Activated T-cell treated with anti-CD3 and anti-CD28 coated beads, Interleukin-2, amount 50 U/mL, for 24 hours (primary cell): ENCODE measurements at regions not wholly inside any gene's neighbourhood (a gene's known extent, or its start where the extent isn't known, plus 50 kb on each side); places are given as distances from the start of the nearest gene placed in this dataset.

ENCODE experiments used
- DNase-seq: peaks from one replicate; pipeline ENCODE4 v3.0.0-alpha.2; 2020
- H3K27ac Mint-ChIP-seq: 2 replicates; pipeline ENCODE4 v1.8.0; 2020; ENCODE audit warnings: mild to moderate bottlenecking, mixed read lengths
- H3K27me3 Mint-ChIP-seq: 2 replicates; pipeline ENCODE4 v1.8.0; 2020; ENCODE audit warnings: mixed read lengths
- H3K36me3 Mint-ChIP-seq: 2 replicates; pipeline ENCODE4 v1.8.0; 2020; ENCODE audit warnings: low read depth, mixed read lengths
- H3K4me1 Mint-ChIP-seq: 2 replicates; pipeline ENCODE4 v1.8.0; 2020; ENCODE audit warnings: low read depth, mixed read lengths
- H3K4me3 Mint-ChIP-seq: 2 replicates; pipeline ENCODE4 v1.8.0; 2020; ENCODE audit warnings: mild to moderate bottlenecking, moderate library complexity, mixed read lengths
- H3K9me3 Mint-ChIP-seq: 2 replicates; pipeline ENCODE4 v1.8.0; 2020; ENCODE audit warnings: mixed read lengths

DNA sequence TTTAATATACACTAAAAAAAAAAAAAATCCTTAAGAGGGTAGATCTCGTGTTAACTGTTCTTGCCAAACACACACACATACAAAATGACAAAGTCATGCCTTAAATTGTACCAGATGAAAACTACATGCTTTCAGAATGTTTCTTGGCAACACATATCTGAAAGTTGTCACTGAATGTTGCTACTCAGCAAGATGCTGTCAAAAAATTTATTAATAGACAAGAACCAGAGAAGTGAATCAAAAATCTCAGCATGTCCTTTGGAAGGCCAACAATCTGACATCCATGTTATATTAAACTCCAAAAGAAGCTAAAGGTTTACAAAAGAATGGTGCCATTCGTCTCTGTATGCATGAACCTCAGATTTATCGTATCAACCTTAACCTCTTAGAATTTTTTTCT lies 1746.2 kb upstream of the PRR20A start:
- no peaks in the 10 kb centered on the region for H3K4me1 Mint-ChIP-seq
- no peak overlapping the region for H3K4me3 Mint-ChIP-seq
- H3K27me3 Mint-ChIP-seq = no peaks in the 10 kb centered on the region

GRCh38 chr13:55402870-55403269 lies 1737.8 kb upstream of the PRR20A start:
- no peak for DNase-seq
- H3K27ac Mint-ChIP-seq = no peak overlapping the region
- no peaks in the 10 kb centered on the region for H3K4me1 Mint-ChIP-seq
- peaks cover 10% of the 10 kb centered on the region for H3K9me3 Mint-ChIP-seq
- no peak overlapping the region for H3K4me3 Mint-ChIP-seq
- H3K27me3 Mint-ChIP-seq = no peaks in the 10 kb centered on the region
- H3K36me3 Mint-ChIP-seq = no peaks in the 10 kb centered on the region

More for the DNA sequence above, 1746.2 kb upstream of the PRR20A start:
- no peak for DNase-seq
- Mint-ChIP-seq H3K27ac (no peak overlapping the region), H3K9me3 (peaks cover 12% of the 10 kb centered on the region), H3K36me3 (no peaks in the 10 kb centered on the region)

DNA sequence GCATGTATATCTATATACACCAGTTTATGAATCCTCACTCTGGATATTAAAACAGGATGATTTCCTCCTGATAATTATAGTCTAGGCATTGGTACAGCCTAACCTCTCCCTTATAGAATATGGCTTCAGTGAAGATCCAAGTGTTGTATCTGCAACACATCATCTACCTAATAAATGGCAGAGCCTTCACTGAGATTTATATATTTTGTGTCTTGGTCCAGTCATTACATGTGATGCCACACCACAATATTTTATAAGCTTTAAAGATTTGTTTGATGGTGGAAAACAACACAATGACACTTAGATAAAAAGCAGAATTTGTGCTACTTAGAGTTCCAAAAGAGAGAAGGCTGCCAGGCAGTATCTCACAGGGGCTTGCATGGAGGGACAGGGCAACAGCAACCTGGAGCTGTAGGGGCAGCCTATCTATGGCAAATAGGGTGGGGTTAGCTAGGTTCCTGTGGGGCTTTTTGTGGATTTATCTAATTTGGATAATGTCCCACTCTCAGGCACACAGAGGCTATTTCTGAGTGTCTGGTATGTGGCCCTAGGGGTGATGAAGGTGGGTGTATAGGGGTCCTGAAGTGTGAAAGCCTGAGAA lies 1736.7 kb upstream of the PRR20A start:
- H3K27ac Mint-ChIP-seq = no peak overlapping the region
- no peak for DNase-seq
- H3K9me3 Mint-ChIP-seq = peaks cover 15% of the 10 kb centered on the region
- no peaks in the 10 kb centered on the region for H3K4me1 Mint-ChIP-seq
- no peaks in the 10 kb centered on the region for H3K27me3 Mint-ChIP-seq
- H3K36me3 Mint-ChIP-seq = no peaks in the 10 kb centered on the region
- no peak overlapping the region for H3K4me3 Mint-ChIP-seq

GRCh38 chr13:55410398-55411330 lies 1730.1 kb upstream of the PRR20A start:
- Mint-ChIP-seq H3K4me3 (no peak overlapping the region), H3K9me3 (peaks cover 18% of the 10 kb centered on the region), H3K27me3 (no peaks in the 10 kb centered on the region), H3K36me3 (no peaks in the 10 kb centered on the region), H3K27ac (no peak overlapping the region), H3K4me1 (no peaks in the 10 kb centered on the region)
- no peak for DNase-seq

DNA sequence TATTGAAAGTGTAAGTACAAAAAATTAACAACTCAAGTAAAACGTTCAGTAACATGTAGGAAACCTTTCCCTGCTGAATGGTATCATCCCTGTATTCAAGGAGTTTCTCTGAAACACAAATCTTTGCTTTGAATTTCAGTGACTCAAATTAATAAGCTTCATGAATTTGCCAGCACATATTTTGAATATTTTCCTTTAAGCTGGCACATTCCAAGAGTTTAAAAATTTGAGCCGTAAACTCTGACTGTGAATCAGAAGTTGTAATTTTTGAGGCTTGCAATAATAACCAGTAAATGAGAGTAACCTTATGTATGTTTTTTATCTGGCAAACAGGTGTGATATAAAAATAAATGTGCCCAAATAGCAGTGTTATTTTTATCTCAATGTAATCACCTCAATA lies 1722.6 kb upstream of the PRR20A start:
- Mint-ChIP-seq H3K4me3 (no peak overlapping the region), H3K9me3 (peaks cover 8% of the 10 kb centered on the region), H3K27me3 (no peaks in the 10 kb centered on the region), H3K4me1 (no peaks in the 10 kb centered on the region), H3K36me3 (no peaks in the 10 kb centered on the region), H3K27ac (no peak overlapping the region)
- DNase-seq = no peak

DNA sequence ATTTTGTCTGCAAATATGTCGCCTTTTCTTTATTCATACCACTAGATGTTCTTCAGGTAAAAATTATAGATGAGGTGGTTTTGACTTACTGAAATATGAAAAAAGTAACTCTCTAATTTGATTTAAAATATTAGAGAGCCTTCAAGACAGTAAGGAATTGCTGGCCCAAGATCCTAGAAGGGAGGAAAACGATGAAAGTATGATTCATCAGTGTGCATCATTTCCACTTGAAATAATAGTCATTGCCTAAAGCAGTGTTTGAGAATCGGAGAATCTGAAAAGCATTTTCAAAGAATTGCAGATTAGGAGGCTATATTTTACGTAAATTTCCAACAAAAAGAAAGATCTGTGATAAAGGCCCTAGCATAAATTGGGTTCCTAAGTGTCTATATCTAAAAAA lies 1707.9 kb upstream of the PRR20A start:
- Mint-ChIP-seq H3K27me3 (no peaks in the 10 kb centered on the region), H3K4me1 (no peaks in the 10 kb centered on the region), H3K36me3 (no peaks in the 10 kb centered on the region), H3K9me3 (peaks cover 20% of the 10 kb centered on the region), H3K27ac (no peak overlapping the region), H3K4me3 (no peak overlapping the region)
- no peak for DNase-seq

DNA sequence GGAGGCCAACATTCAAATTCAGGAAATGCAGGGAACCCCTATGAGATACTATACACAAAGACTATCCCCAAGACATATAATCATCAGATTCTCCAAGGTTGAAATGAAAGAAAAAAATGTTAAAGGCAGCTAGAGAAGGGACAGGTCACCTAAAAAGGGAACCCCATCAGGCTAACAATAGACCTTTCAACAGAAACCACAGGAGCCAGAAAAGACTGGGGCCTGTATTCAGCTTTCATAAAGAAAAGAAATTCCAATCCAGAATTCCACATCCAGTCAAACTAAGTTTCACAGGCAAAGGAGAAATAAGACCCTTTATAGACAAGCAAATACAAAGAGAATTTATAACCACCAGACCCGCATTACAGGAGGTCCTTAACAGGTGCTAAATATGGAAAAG lies 1703.6 kb upstream of the PRR20A start:
- Mint-ChIP-seq H3K4me3 (no peak overlapping the region), H3K27me3 (no peaks in the 10 kb centered on the region), H3K27ac (no peak overlapping the region), H3K4me1 (no peaks in the 10 kb centered on the region), H3K36me3 (no peaks in the 10 kb centered on the region), H3K9me3 (peaks cover 21% of the 10 kb centered on the region)
- DNase-seq = no peak

DNA sequence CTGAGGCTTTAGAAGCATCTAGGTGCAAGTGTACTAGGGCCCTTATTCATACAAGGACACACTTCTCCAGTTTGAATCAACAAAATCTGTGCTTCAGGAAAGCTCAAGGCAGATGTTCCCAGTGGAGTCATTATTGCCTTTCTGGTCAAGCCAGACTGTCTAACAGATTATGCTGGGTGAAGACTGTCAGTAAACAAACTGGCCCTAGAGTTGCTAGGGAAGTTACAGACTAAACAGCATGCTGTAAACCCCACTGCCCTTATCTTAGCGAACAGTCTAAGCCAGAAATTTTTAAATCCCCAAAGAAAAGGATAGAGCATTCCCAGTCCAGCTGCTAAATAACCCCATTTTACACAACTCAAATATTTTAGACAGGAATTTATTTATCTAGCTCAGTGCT lies 1701.3 kb upstream of the PRR20A start:
- no peaks in the 10 kb centered on the region for H3K4me1 Mint-ChIP-seq
- no peak overlapping the region for H3K27ac Mint-ChIP-seq
- no peak overlapping the region for H3K4me3 Mint-ChIP-seq
- H3K36me3 Mint-ChIP-seq = no peaks in the 10 kb centered on the region
- peaks cover 16% of the 10 kb centered on the region for H3K9me3 Mint-ChIP-seq
- DNase-seq = no peak
- no peaks in the 10 kb centered on the region for H3K27me3 Mint-ChIP-seq

GRCh38 chr13:55440465-55441085 lies 1700.1 kb upstream of the PRR20A start:
- Mint-ChIP-seq H3K4me1 (no peaks in the 10 kb centered on the region), H3K4me3 (no peak overlapping the region), H3K27ac (no peak overlapping the region), H3K9me3 (peaks cover 10% of the 10 kb centered on the region), H3K27me3 (no peaks in the 10 kb centered on the region), H3K36me3 (no peaks in the 10 kb centered on the region)
- no peak for DNase-seq

GRCh38 chr13:55464222-55464621 lies 1676.5 kb upstream of the PRR20A start:
- no peak for DNase-seq
- Mint-ChIP-seq H3K9me3 (peaks cover 17% of the 10 kb centered on the region), H3K4me1 (no peaks in the 10 kb centered on the region), H3K27me3 (no peaks in the 10 kb centered on the region), H3K27ac (no peak overlapping the region), H3K36me3 (no peaks in the 10 kb centered on the region), H3K4me3 (no peak overlapping the region)

- Mint-ChIP-seq H3K4me3 (no peak overlapping the region), H3K4me1 (no peaks in the 10 kb centered on the region), H3K9me3 (peaks cover 25% of the 10 kb centered on the region), H3K27me3 (no peaks in the 10 kb centered on the region), H3K36me3 (no peaks in the 10 kb centered on the region), H3K27ac (no peak overlapping the region)
- no peak for DNase-seq
Measured at GRCh38 chr13:55467476-55467875, 1673.2 kb upstream of the PRR20A start.

DNA sequence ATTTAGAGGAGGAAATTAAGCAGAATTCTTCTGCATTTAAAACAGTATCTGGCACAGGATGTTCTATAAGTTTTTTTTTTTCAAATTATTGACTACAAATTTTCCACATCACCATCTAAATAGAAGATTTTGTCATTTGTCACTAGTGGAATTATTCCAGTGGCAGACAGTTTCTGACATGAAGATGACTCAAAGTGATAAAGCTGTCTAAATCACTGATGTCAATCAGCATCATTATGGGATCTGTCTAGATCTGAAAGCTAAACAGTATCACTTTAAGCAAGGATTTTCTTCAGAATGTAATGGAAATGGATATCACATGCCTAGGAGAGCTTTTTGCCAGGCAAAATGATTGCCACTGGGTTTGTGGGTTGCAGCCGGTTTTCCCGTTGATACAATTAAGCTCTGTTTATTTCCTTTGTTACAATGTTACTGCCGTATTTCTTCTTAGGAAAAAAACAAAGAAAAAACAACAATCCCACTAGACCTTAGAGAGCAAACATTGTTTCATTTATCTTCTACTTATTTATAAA lies 1657.0 kb upstream of the PRR20A start:
- Mint-ChIP-seq H3K9me3 (peaks cover 24% of the 10 kb centered on the region), H3K36me3 (no peaks in the 10 kb centered on the region), H3K27ac (no peak overlapping the region), H3K4me1 (no peaks in the 10 kb centered on the region), H3K4me3 (no peak overlapping the region), H3K27me3 (no peaks in the 10 kb centered on the region)
- no peak for DNase-seq

DNA sequence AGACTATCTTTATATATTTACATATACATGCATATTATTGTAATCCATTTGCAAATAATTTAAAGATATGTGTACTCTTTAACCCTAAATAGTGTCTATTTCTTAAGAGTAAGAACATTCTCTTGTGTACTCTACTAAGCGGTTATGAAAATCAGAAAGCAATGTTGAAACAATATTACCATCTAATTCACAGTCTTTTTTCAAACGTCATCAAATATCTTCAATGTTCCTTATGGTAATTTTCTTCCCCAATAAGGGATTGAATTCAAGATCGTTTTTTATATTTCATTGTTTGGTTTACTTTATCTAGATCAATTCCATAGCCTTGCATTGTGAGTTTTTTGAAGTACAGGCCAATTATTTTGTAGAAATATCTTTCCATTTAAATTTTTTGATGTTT lies 1647.4 kb upstream of the PRR20A start:
- no peaks in the 10 kb centered on the region for H3K27me3 Mint-ChIP-seq
- no peaks in the 10 kb centered on the region for H3K4me1 Mint-ChIP-seq
- no peak overlapping the region for H3K4me3 Mint-ChIP-seq
- no peak overlapping the region for H3K27ac Mint-ChIP-seq
- no peaks in the 10 kb centered on the region for H3K36me3 Mint-ChIP-seq
- H3K9me3 Mint-ChIP-seq = peaks cover 21% of the 10 kb centered on the region
- DNase-seq = no peak

DNA sequence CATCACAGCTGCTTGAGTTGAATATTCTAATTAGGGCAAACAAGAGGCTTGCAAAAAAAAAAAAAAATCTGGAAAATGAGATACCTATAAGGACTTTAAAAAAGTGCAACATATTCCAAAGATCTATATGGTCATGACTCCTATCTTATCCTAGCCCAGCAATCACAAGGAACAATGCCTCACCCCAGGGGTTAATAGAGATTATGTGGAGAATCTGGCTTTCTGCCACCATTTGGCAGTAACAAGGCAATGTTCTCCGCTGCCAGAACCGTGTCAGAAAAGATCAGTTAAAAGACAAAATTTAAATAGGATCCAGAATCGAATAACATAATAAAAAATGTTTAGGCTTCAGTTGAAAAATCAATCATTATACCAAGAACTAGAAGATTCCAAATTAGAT lies 1643.2 kb upstream of the PRR20A start:
- no peaks in the 10 kb centered on the region for H3K4me1 Mint-ChIP-seq
- H3K4me3 Mint-ChIP-seq = no peak overlapping the region
- no peaks in the 10 kb centered on the region for H3K27me3 Mint-ChIP-seq
- peaks cover 19% of the 10 kb centered on the region for H3K9me3 Mint-ChIP-seq
- DNase-seq = no peak
- no peaks in the 10 kb centered on the region for H3K36me3 Mint-ChIP-seq
- H3K27ac Mint-ChIP-seq = no peak overlapping the region

DNA sequence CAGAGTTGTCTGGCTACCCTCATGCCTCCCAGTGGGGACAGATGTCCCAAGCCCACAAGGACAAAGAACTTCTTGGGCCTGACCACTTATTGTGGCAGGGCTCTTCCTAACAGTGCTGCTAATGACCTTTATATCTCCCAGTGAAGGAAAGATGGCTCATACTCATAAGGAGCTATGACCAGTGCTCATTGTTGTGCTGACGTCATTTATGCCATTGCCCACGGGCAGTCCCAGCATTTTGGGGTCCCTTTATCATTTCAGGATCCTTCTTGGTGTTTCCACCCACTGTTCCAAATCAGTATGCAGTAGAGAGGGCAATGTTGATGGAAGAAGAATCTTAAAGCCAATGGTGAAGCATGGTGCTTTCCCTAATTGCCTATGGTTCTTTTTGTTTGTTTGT lies 1640.0 kb upstream of the PRR20A start:
- H3K4me3 Mint-ChIP-seq = no peak overlapping the region
- no peaks in the 10 kb centered on the region for H3K36me3 Mint-ChIP-seq
- no peak overlapping the region for H3K27ac Mint-ChIP-seq
- DNase-seq = no peak
- no peaks in the 10 kb centered on the region for H3K4me1 Mint-ChIP-seq
- H3K9me3 Mint-ChIP-seq = peaks cover 18% of the 10 kb centered on the region
- no peaks in the 10 kb centered on the region for H3K27me3 Mint-ChIP-seq
